Fibroblast of lung (primary cell): ENCODE measurements at regions not wholly inside any gene's neighbourhood (a gene's known extent, or its start where the extent isn't known, plus 50 kb on each side); places are given as distances from the start of the nearest gene placed in this dataset.
"Not testable (repeated sequence)": the region's sequence is repeated elsewhere in the genome, so short reads cannot be mapped to it uniquely, and the experiment has no call there.

Experiments
- DNase-seq, 2 donors: peaks; one replicate each; pipeline versions ENCODE4 v3.0.0 to v3.0.0-alpha.2; 2010; ENCODE audit warnings: low read depth in 2 of 2
- H2AFZ ChIP-seq: 2 replicates; pipeline ENCODE4 v1.5.1; 2012; ENCODE audit warnings: low read length, control low read depth, inconsistent platforms
- H3K27ac ChIP-seq: 2 replicates; pipeline ENCODE4 v1.5.1; 2011; ENCODE audit warnings: low read length, control low read depth; ENCODE audit not compliant: insufficient read depth
- H3K27me3 ChIP-seq: 2 replicates; pipeline ENCODE4 v1.5.1; 2011; ENCODE audit warnings: mild to moderate bottlenecking, low read length; ENCODE audit not compliant: control insufficient read depth, insufficient read depth
- H3K36me3 ChIP-seq: 2 replicates; pipeline ENCODE4 v1.5.1; 2011; ENCODE audit warnings: low read length; ENCODE audit not compliant: control insufficient read depth, insufficient read depth
- H3K4me1 ChIP-seq: 2 replicates; pipeline ENCODE4 v1.5.1; 2011; ENCODE audit warnings: low read length; ENCODE audit not compliant: control insufficient read depth, insufficient read depth; ENCODE audit errors: extremely low read depth
- H3K4me2 ChIP-seq: 2 replicates; pipeline ENCODE4 v1.5.1; 2011; ENCODE audit warnings: low read length, control low read depth; ENCODE audit not compliant: insufficient read depth; ENCODE audit errors: extremely low read depth
- H3K4me3 ChIP-seq, 4 experiments: fragments of 200-600 bp in 1 of 4; sonication (generic) in 1 of 4; replicated peaks in 1 of 4; 2 replicates each; pipeline ENCODE4 v1.5.1; 2011 to 2016; ENCODE audit warnings: low read length in 4 of 4, low read depth in 3 of 4, mild to moderate bottlenecking in 3 of 4, control low read depth in 2 of 4, inconsistent platforms in 1 of 4, mixed read lengths in 1 of 4; ENCODE audit not compliant: insufficient read depth in 1 of 4; ENCODE audit errors: control extremely low read depth in 1 of 4
- H3K79me2 ChIP-seq: 2 replicates; pipeline ENCODE4 v1.5.1; 2012; ENCODE audit warnings: mild to moderate bottlenecking, low read length, inconsistent platforms; ENCODE audit not compliant: control insufficient read depth, insufficient read depth
- H3K9ac ChIP-seq: 2 replicates; pipeline ENCODE4 v1.5.1; 2011; ENCODE audit warnings: mild to moderate bottlenecking, low read length, control low read depth; ENCODE audit not compliant: insufficient read depth
- H3K9me3 ChIP-seq: 2 replicates; pipeline ENCODE4 v1.5.1; 2012; ENCODE audit warnings: low read depth, low read length; ENCODE audit not compliant: control insufficient read depth, insufficient read depth
- H4K20me1 ChIP-seq: 2 replicates; pipeline ENCODE4 v1.5.1; 2011; ENCODE audit warnings: low read length; ENCODE audit not compliant: control insufficient read depth, insufficient read depth; ENCODE audit errors: extremely low read depth
- CTCF ChIP-seq, 2 donors: IDR thresholded peaks in 1 of 2; conservative IDR thresholded peaks in 1 of 2; 1 replicate in 1 of 2; 2 replicates in 1 of 2; pipeline ENCODE4 v1.5.1; 2011 to 2012; ENCODE audit warnings: low read length in 2 of 2, control low read depth in 1 of 2, inconsistent platforms in 1 of 2, low read depth in 1 of 2, mild to moderate bottlenecking in 1 of 2
- EZH2 ChIP-seq: IDR thresholded peaks from 2 replicates; pipeline ENCODE4 v1.5.1; 2012; ENCODE audit warnings: low read length, control low read depth, mild to moderate bottlenecking; ENCODE audit errors: missing control alignments

GRCh38 chr1:166667600-166667999 is 171.7 kb upstream of the POGK start:
- H3K9ac ChIP-seq, H3K4me1 ChIP-seq, H3K4me3 ChIP-seq, H3K27ac ChIP-seq, H3K36me3 ChIP-seq, H3K9me3 ChIP-seq, H3K4me2 ChIP-seq, H4K20me1 ChIP-seq, H3K27me3 ChIP-seq, DNase-seq, H2AFZ ChIP-seq, H3K79me2 ChIP-seq: not testable (repeated sequence)

- no peak overlapping the region for H2AFZ ChIP-seq
- no peak overlapping the region for H3K4me2 ChIP-seq
- no peaks in the 10 kb centered on the region for H3K36me3 ChIP-seq
- no peaks in the 10 kb centered on the region for H4K20me1 ChIP-seq
- no peaks in the 10 kb centered on the region for H3K27me3 ChIP-seq
- no peak overlapping the region for H3K4me3 ChIP-seq
- H3K9me3 ChIP-seq, result no peaks in the 10 kb centered on the region
- H3K27ac ChIP-seq, result no peak overlapping the region
- no peaks in the 10 kb centered on the region for H3K4me1 ChIP-seq
- no peak overlapping the region for H3K9ac ChIP-seq
- no peaks in the 10 kb centered on the region for H3K79me2 ChIP-seq
- no peak for DNase-seq
- TF ChIP-seq CTCF (conservative IDR thresholded peaks at IDR 0.05 in 1 of 2, IDR thresholded peaks at IDR 0.05 in 1 of 2; ENCODE audit: low read depth in 1 of 2, low read length in 2 of 2) (no peak), EZH2 (no peak)
Observed at GRCh38 chr1:166671627-166672026, 167.6 kb upstream of the POGK start.

GRCh38 chr1:166673722-166674121 is 165.6 kb upstream of the POGK start:
- no peak overlapping the region for H2AFZ ChIP-seq
- no peak for DNase-seq
- no peak overlapping the region for H3K27ac ChIP-seq
- H3K9me3 ChIP-seq, result no peaks in the 10 kb centered on the region
- no peaks in the 10 kb centered on the region for H4K20me1 ChIP-seq
- no peak overlapping the region for H3K4me3 ChIP-seq
- H3K4me1 ChIP-seq, result no peaks in the 10 kb centered on the region
- no peaks in the 10 kb centered on the region for H3K36me3 ChIP-seq
- H3K9ac ChIP-seq, result no peak overlapping the region
- no peaks in the 10 kb centered on the region for H3K27me3 ChIP-seq
- no peaks in the 10 kb centered on the region for H3K79me2 ChIP-seq
- TF ChIP-seq EZH2 (no peak), CTCF (conservative IDR thresholded peaks at IDR 0.05 in 1 of 2, IDR thresholded peaks at IDR 0.05 in 1 of 2; ENCODE audit: low read depth in 1 of 2, low read length in 2 of 2) (no peak)
- no peak overlapping the region for H3K4me2 ChIP-seq

- Histone ChIP-seq H3K9ac (no peak overlapping the region), H3K27me3 (no peaks in the 10 kb centered on the region), H3K79me2 (no peaks in the 10 kb centered on the region), H3K36me3 (no peaks in the 10 kb centered on the region), H2AFZ (no peak overlapping the region), H3K4me2 (no peak overlapping the region), H3K27ac (no peak overlapping the region), H3K9me3 (no peaks in the 10 kb centered on the region), H3K4me1 (no peaks in the 10 kb centered on the region), H4K20me1 (no peaks in the 10 kb centered on the region), H3K4me3 (no peak overlapping the region)
- no peak for DNase-seq
- TF ChIP-seq CTCF (conservative IDR thresholded peaks at IDR 0.05 in 1 of 2, IDR thresholded peaks at IDR 0.05 in 1 of 2; ENCODE audit: low read depth in 1 of 2, low read length in 2 of 2) (no peak), EZH2 (no peak)
Observed at GRCh38 chr1:166675213-166675612, 164.1 kb upstream of the POGK start.
